ENCODE measurements at regions not wholly inside any gene's neighbourhood (a gene's known extent, or its start where the extent isn't known, plus 50 kb on each side); places are given as distances from the start of the nearest gene placed in this dataset.

DNA sequence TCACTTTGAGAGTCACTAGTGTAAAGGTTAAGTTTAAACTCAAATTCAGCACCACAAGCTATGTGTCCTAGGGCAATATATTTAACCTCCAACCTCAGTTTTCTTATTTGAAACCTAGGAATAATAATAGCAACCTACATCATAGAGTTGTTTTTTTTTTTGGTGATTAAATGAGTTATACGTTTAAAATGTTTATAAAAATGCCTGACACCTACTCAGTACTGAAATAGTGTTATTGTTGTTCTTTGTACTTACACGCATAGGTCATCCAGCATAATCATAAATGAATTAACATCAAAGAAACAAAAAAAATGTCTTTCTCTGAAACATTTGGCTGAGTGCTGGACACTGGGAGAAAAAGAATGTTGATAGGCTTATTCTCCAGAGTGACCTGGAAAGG, 266.8 kb upstream of the PRMT6 start:
- 75 to 80% methylated on average over 2 of the region's 2 CpGs for WGBS, 2 donors
- DNase-seq (ENCODE audit: low spot score in 2 of 2): no peak
- no peak for TF ChIP-seq POLR2A (IDR thresholded peaks at IDR 0.05)
- no peak for TF ChIP-seq CTCF (IDR thresholded peaks at IDR 0.05)
- intact Hi-C loops (cut with DNase I; ENCODE audit: low total_unique reads): no loop called here
- H3K4me3 ChIP-seq (ENCODE audit: low read depth, poor library complexity, severe bottlenecking): no peak overlapping the region

- no peak for TF ChIP-seq POLR2A (IDR thresholded peaks at IDR 0.05)
- no peak for TF ChIP-seq CTCF (IDR thresholded peaks at IDR 0.05)
- intact Hi-C loops (cut with DNase I; ENCODE audit: low total_unique reads): no loop called here
- WGBS, 2 donors: 88 to 89% methylated on average over 11 of the region's 11 CpGs
- H3K4me3 ChIP-seq (ENCODE audit: low read depth, poor library complexity, severe bottlenecking): no peak overlapping the region
- no peak for DNase-seq (ENCODE audit: low spot score in 2 of 2)
Measured at GRCh38 chr1:106791041-106791440, 265.4 kb upstream of the PRMT6 start.

DNA sequence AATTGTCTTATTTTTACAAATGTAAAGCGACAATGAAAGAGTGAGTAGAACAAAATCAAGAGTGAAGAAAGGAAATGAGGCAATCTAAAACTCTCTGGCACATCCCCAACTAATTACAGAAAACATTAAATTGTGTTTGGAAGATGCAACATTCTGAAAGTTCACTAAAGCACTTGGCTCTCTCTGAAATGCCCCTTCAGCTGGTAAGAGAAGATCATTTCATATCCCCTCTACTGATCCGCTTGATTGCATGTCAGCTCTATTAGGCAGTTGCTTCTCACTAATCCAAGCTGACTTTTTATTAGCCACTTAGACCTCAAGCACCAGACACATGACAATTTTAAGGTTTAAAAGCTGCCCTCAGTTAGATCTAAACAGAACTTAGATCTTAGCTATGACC, 262.8 kb upstream of the PRMT6 start:
- intact Hi-C loops (cut with DNase I; ENCODE audit: low total_unique reads): no loop called here
- no peak overlapping the region for H3K4me3 ChIP-seq (ENCODE audit: low read depth, poor library complexity, severe bottlenecking)
- DNase-seq (ENCODE audit: low spot score in 2 of 2): no peak
- no peak for TF ChIP-seq POLR2A (IDR thresholded peaks at IDR 0.05)
- WGBS, 2 donors: 64% methylated on average over 2 of the region's 2 CpGs

GRCh38 chr1:106798991-106799390, 257.5 kb upstream of the PRMT6 start:
- no peak overlapping the region for H3K4me3 ChIP-seq (ENCODE audit: low read depth, poor library complexity, severe bottlenecking)
- TF ChIP-seq CTCF (IDR thresholded peaks at IDR 0.05): no peak
- no peak for TF ChIP-seq POLR2A (IDR thresholded peaks at IDR 0.05)
- DNase-seq (ENCODE audit: low spot score in 2 of 2): no peak
- WGBS, 2 donors: 63% methylated on average over 4 of the region's 4 CpGs
- intact Hi-C loops (cut with DNase I; ENCODE audit: low total_unique reads): no loop called here

DNA sequence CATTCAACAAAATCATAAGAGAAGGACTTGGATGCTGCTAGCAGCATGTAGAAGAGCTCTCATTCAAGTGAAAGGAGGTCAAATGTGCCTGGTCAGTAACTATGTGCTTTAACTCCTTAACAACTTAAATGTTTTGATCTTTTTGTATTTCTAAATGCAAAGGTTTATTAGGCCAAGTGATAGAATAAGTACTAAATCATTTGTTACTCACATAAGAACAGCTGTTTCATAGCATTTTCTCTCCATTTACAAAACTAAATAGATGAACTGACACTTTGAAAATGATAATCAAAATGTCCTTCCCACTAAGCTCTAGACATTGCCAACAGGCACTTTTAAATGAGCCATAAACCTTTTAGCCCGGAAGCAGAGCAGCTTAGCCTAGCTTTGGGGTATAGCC, 254.3 kb upstream of the PRMT6 start:
- WGBS, 2 donors: 63 to 75% methylated on average over 1 of the region's 1 CpG
- TF ChIP-seq CTCF (IDR thresholded peaks at IDR 0.05) (no peak), POLR2A (IDR thresholded peaks at IDR 0.05) (no peak)
- H3K4me3 ChIP-seq (ENCODE audit: low read depth, poor library complexity, severe bottlenecking): no peak overlapping the region
- intact Hi-C loops (cut with DNase I; ENCODE audit: low total_unique reads): no loop called here
- no peak for DNase-seq (ENCODE audit: low spot score in 2 of 2)

GRCh38 chr1:106814418-106814817, 242.1 kb upstream of the PRMT6 start:
- no peak for DNase-seq (ENCODE audit: low spot score in 2 of 2)
- intact Hi-C loops (cut with DNase I; ENCODE audit: low total_unique reads): no loop called here
- TF ChIP-seq CTCF (IDR thresholded peaks at IDR 0.05): no peak
- no peak for TF ChIP-seq POLR2A (IDR thresholded peaks at IDR 0.05)
- no peak overlapping the region for H3K4me3 ChIP-seq (ENCODE audit: low read depth, poor library complexity, severe bottlenecking)
- 23 to 32% methylated on average over 2 of the region's 2 CpGs for WGBS, 2 donors
